DMS 273 treated with DMSO at 0.1 percent for 48 hours (cell line): ENCODE measurements at regions not wholly inside any gene's neighbourhood (a gene's known extent, or its start where the extent isn't known, plus 50 kb on each side); places are given as distances from the start of the nearest gene placed in this dataset.
"Not testable (repeated sequence)": the region's sequence is repeated elsewhere in the genome, so short reads cannot be mapped to it uniquely, and the experiment has no call there.

Experiments used
- DNase-seq: peaks from one replicate; lab custom pipeline; 2025; lab: John Stamatoyannopoulos, UW

GRCh38 chr6:6867404-6867799, 240.4 kb upstream of the RREB1 start:
- no peak for DNase-seq

GRCh38 chr6:6869094-6869493, 238.7 kb upstream of the RREB1 start:
- no peak for DNase-seq

GRCh38 chr6:6870921-6871320, 236.8 kb upstream of the RREB1 start:
- DNase-seq: no peak

GRCh38 chr6:6872459-6873344, 235.1 kb upstream of the RREB1 start:
- DNase-seq: no peak

- no peak for DNase-seq
Observed at GRCh38 chr6:6873778-6874177, 234.0 kb upstream of the RREB1 start.

- no peak for DNase-seq
Observed at GRCh38 chr6:6875818-6876470, 231.8 kb upstream of the RREB1 start.

- not testable (repeated sequence) for DNase-seq
Observed at GRCh38 chr6:6877792-6878191, 230.0 kb upstream of the RREB1 start.

- no peak for DNase-seq
Observed at GRCh38 chr6:6878887-6879585, 228.7 kb upstream of the RREB1 start.

GRCh38 chr6:6879586-6879974, 228.2 kb upstream of the RREB1 start:
- DNase-seq: not testable (repeated sequence)

GRCh38 chr6:6880745-6881437, 226.9 kb upstream of the RREB1 start:
- DNase-seq: no peak

- no peak for DNase-seq
Observed at GRCh38 chr6:6881438-6882225, 226.1 kb upstream of the RREB1 start.

GRCh38 chr6:6882592-6882991, 225.2 kb upstream of the RREB1 start:
- DNase-seq: no peak

- no peak for DNase-seq
Observed at GRCh38 chr6:6883011-6883410, 224.8 kb upstream of the RREB1 start.

- no peak for DNase-seq
Observed at GRCh38 chr6:6884193-6884627, 223.6 kb upstream of the RREB1 start.

GRCh38 chr6:6884916-6885315, 222.8 kb upstream of the RREB1 start:
- no peak for DNase-seq

GRCh38 chr6:6885521-6886170, 222.1 kb upstream of the RREB1 start:
- DNase-seq: no peak

GRCh38 chr6:6886171-6886885, 221.4 kb upstream of the RREB1 start:
- no peak for DNase-seq

GRCh38 chr6:6886886-6887285, 220.9 kb upstream of the RREB1 start:
- no peak for DNase-seq

GRCh38 chr6:6889601-6890000, 218.2 kb upstream of the RREB1 start:
- no peak for DNase-seq

- DNase-seq: no peak
Observed at GRCh38 chr6:6890400-6890858, 217.3 kb upstream of the RREB1 start.
